ENCODE measurements at regions not wholly inside any gene's neighbourhood (a gene's known extent, or its start where the extent isn't known, plus 50 kb on each side); places are given as distances from the start of the nearest gene placed in this dataset.

DNA sequence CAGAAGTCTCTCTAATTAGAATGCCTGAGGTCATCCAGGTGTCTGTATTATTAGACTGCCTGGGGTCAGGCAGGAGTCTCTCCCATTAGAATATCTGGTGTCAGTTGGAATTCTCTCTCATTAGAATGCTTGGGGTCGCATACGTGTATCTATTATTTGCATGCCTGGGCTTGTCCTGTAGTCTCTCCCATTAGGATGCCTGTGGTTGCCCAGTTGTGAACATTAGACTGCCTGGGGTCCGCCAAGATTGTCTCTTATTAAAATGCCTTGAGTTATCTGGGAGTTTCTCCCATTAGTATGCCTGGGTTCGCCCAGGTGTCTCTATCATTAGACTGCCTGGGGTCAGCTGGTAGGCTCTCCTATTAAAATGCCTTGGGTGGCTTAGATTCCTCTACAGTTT, 1494.7 kb downstream of the UQCRFS1 start:
- TF ChIP-seq, protein P1, sequence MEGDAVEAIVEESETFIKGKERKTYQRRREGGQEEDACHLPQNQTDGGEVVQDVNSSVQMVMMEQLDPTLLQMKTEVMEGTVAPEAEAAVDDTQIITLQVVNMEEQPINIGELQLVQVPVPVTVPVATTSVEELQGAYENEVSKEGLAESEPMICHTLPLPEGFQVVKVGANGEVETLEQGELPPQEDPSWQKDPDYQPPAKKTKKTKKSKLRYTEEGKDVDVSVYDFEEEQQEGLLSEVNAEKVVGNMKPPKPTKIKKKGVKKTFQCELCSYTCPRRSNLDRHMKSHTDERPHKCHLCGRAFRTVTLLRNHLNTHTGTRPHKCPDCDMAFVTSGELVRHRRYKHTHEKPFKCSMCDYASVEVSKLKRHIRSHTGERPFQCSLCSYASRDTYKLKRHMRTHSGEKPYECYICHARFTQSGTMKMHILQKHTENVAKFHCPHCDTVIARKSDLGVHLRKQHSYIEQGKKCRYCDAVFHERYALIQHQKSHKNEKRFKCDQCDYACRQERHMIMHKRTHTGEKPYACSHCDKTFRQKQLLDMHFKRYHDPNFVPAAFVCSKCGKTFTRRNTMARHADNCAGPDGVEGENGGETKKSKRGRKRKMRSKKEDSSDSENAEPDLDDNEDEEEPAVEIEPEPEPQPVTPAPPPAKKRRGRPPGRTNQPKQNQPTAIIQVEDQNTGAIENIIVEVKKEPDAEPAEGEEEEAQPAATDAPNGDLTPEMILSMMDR (IDR thresholded peaks at IDR 0.05 in 4 of 5, conservative IDR thresholded peaks at IDR 0.05 in 1 of 5), result no peak
- TF ChIP-seq POLR2A (IDR thresholded peaks at IDR 0.05), result no peak

Measured in gastrocnemius medialis (tissue), 4 donors.